Neural progenitor cell (in vitro differentiated cells): ENCODE measurements at regions not wholly inside any gene's neighbourhood (a gene's known extent, or its start where the extent isn't known, plus 50 kb on each side); places are given as distances from the start of the nearest gene placed in this dataset.

Experiments
- EZH2 ChIP-seq: fragments of 200-600 bp; sonication (generic); IDR thresholded peaks from 2 replicates; pipeline ENCODE4 v1.6.1; 2017; ENCODE audit warnings: antibody characterized with exemption, mild to moderate bottlenecking, moderate library complexity
- TF ChIP-seq, protein P1 (sequence below): fragments of 200-600 bp; sonication (generic); IDR thresholded peaks from 2 replicates; pipeline ENCODE4 v1.5.1; 2017; ENCODE audit warnings: antibody characterized with exemption, mild to moderate bottlenecking

DNA sequence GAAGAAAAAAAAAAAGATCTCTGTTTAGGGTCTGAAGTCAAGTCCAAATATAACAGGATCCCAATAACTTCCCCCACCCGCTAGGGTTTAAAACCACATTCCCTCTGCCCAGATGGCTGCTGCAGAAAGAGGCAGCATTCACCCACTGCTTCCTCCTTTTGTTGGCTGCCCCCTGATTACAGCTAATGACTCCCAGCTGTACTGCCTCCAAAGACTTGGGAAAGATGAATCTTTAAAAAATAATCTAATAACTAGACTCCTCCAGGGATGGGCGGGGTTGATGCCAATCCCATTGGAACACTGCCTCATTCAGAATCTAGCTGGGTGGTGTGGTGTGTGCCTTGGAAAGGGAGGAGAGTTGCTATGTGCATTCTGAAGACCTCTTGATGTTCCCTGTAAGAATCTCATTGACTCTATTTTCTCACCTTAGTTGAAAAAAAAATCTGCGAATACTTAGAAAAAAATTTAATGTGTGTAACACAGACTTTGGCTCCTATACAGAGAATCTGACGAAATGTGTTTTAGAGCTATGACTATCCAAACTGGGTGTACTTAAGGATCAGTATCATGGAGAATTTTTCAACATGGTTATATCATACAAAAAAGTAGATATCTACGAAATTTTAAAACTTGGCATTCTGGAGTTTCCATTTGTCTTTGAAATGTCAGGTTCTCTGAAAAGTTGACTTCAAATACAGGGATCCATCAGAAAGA, 174.0 kb downstream of the RNF144B start:
- TF ChIP-seq, protein P1, sequence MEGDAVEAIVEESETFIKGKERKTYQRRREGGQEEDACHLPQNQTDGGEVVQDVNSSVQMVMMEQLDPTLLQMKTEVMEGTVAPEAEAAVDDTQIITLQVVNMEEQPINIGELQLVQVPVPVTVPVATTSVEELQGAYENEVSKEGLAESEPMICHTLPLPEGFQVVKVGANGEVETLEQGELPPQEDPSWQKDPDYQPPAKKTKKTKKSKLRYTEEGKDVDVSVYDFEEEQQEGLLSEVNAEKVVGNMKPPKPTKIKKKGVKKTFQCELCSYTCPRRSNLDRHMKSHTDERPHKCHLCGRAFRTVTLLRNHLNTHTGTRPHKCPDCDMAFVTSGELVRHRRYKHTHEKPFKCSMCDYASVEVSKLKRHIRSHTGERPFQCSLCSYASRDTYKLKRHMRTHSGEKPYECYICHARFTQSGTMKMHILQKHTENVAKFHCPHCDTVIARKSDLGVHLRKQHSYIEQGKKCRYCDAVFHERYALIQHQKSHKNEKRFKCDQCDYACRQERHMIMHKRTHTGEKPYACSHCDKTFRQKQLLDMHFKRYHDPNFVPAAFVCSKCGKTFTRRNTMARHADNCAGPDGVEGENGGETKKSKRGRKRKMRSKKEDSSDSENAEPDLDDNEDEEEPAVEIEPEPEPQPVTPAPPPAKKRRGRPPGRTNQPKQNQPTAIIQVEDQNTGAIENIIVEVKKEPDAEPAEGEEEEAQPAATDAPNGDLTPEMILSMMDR: no peak
- no peak for TF ChIP-seq EZH2
